SU-DHL-6 (cell line): ENCODE measurements at regions not wholly inside any gene's neighbourhood (a gene's known extent, or its start where the extent isn't known, plus 50 kb on each side); places are given as distances from the start of the nearest gene placed in this dataset.
"Not testable (repeated sequence)": the region's sequence is repeated elsewhere in the genome, so short reads cannot be mapped to it uniquely, and the experiment has no call there.

Experiments
- CTCF ChIP-seq: fragments of 200-600 bp; sonication (generic); IDR thresholded peaks from one replicate; pipeline ENCODE4 v1.5.1; 2017; ENCODE audit warnings: antibody characterized with exemption, mild to moderate bottlenecking, low read length, moderate library complexity; ENCODE audit not compliant: insufficient read depth, poor library complexity, severe bottlenecking
- EZH2phosphoT487 ChIP-seq: fragments of 200-600 bp; sonication (generic), shearing (Covaris generic); conservative IDR thresholded peaks from 2 replicates; pipeline ENCODE4 v1.6.1; 2018; ENCODE audit warnings: mild to moderate bottlenecking, antibody characterized with exemption, low read length, moderate library complexity, mixed read lengths

GRCh38 chr2:91478851-91479718, 2787.6 kb downstream of the RPIA start:
- TF ChIP-seq CTCF, EZH2phosphoT487: not testable (repeated sequence)
